ENCODE measurements at regions not wholly inside any gene's neighbourhood (a gene's known extent, or its start where the extent isn't known, plus 50 kb on each side); places are given as distances from the start of the nearest gene placed in this dataset.
A peak's percentile ranks its signal among the peaks of the same experiment; 100 is the strongest.

DNA sequence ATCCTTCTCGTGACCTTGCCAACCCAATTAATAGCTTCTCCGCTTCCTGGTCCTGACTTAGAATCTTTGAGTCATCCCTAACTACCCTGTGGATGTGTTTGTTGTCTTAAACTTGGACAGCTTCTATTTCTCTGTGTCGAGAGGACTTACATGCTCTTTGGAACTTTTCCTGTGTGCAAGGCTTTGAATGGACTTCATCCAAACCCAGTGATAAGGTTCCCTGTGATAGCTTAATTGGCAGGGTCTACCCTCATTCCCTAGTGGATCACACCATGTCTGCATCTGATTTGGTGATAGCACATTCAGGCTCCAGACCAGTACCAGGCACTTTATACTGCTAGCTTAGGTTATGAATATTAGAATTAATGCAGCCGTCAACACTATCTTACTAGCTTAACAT lies 378.2 kb upstream of the KAZN start:
- intact Hi-C loops (cut with DNase I), result no loop called here
- ATAC-seq (peak in 3 of 8 donors; percentile 38 to 77 (median 41)), DNase-seq (no peak)
- no peak overlapping the region for H3K4me3 ChIP-seq
- peak overlapping the region in 1 of 10 donors; percentile 10 for H3K27ac ChIP-seq
- TF ChIP-seq, protein P1, sequence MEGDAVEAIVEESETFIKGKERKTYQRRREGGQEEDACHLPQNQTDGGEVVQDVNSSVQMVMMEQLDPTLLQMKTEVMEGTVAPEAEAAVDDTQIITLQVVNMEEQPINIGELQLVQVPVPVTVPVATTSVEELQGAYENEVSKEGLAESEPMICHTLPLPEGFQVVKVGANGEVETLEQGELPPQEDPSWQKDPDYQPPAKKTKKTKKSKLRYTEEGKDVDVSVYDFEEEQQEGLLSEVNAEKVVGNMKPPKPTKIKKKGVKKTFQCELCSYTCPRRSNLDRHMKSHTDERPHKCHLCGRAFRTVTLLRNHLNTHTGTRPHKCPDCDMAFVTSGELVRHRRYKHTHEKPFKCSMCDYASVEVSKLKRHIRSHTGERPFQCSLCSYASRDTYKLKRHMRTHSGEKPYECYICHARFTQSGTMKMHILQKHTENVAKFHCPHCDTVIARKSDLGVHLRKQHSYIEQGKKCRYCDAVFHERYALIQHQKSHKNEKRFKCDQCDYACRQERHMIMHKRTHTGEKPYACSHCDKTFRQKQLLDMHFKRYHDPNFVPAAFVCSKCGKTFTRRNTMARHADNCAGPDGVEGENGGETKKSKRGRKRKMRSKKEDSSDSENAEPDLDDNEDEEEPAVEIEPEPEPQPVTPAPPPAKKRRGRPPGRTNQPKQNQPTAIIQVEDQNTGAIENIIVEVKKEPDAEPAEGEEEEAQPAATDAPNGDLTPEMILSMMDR (IDR thresholded peaks at IDR 0.05), result no peak
- no peaks in the 10 kb centered on the region for H3K36me3 ChIP-seq
- peaks cover 0 to 39% (median 15%) of the 10 kb centered on the region in 11 donors for H3K9me3 ChIP-seq
- H3K4me1 ChIP-seq, result peaks cover 0 to 5% (median 0%) of the 10 kb centered on the region in 9 donors
- 51 to 56% methylated on average over 4 of the region's 4 CpGs for WGBS, 2 donors
- H3K27me3 ChIP-seq, result peaks cover 0 to 12% (median 0%) of the 10 kb centered on the region in 7 donors

DNA sequence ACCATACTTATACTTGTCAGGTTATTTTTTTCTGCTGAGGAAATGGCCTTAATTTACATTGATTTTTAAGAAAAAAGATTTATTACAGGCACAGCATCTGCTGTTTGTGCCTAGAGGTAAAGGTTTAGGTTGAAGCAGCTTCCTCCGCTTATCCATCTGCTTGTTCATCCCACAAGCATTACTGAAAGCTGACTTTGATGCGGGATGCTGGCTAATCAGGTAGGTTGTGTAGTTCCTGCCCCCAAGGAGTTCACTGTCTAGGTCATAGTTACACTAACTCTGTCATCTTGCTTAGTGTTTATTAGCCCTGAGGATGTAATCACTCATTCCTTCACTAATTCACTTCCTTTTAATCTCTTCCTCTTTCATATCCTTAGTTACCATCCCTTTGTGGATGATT lies 377.7 kb upstream of the KAZN start:
- ATAC-seq (no peak), DNase-seq (no peak)
- TF ChIP-seq, protein P1 (IDR thresholded peaks at IDR 0.05), result no peak
- Histone ChIP-seq H3K4me3 (no peak overlapping the region), H3K4me1 (peaks cover 0 to 5% (median 0%) of the 10 kb centered on the region in 9 donors), H3K9me3 (peaks cover 0 to 42% (median 15%) of the 10 kb centered on the region in 11 donors), H3K27me3 (peaks cover 0 to 12% (median 0%) of the 10 kb centered on the region in 7 donors), H3K36me3 (no peaks in the 10 kb centered on the region), H3K27ac (peak overlapping the region in 1 of 10 donors; percentile 10)
- intact Hi-C loops (cut with DNase I), result no loop called here
- 75 to 83% methylated on average over 2 of the region's 2 CpGs for WGBS, 2 donors

DNA sequence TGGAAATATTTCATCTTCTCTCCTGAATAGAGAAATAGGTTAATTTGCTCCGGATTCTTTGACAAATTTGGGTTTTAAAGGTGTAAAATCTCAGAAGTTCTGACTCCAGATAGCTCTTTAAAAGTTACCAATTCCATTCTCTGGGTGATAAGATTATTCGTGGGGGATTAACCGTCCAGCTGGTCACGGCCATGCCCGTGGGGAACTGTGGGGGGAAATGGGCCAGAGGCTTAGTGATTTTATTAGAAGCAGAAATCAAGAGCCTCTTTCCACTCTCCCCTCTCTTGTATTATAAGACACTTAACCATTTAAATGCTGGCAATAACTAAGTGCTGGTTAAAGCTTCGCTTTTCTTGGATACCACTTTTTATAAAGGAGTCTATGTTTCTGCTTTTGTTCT lies 376.4 kb upstream of the KAZN start:
- no peak overlapping the region for H3K4me3 ChIP-seq
- no peaks in the 10 kb centered on the region for H3K36me3 ChIP-seq
- peaks cover 0 to 32% (median 12%) of the 10 kb centered on the region in 11 donors for H3K9me3 ChIP-seq
- H3K27me3 ChIP-seq, result peaks cover 0 to 12% (median 0%) of the 10 kb centered on the region in 7 donors
- intact Hi-C loops (cut with DNase I), result no loop called here
- DNase-seq (no peak), ATAC-seq (no peak)
- TF ChIP-seq, protein P1 (IDR thresholded peaks at IDR 0.05), result no peak
- H3K4me1 ChIP-seq, result peaks cover 0 to 5% (median 0%) of the 10 kb centered on the region in 9 donors
- WGBS, 2 donors, result 51 to 57% methylated on average over 6 of the region's 6 CpGs
- H3K27ac ChIP-seq, result no peak overlapping the region

DNA sequence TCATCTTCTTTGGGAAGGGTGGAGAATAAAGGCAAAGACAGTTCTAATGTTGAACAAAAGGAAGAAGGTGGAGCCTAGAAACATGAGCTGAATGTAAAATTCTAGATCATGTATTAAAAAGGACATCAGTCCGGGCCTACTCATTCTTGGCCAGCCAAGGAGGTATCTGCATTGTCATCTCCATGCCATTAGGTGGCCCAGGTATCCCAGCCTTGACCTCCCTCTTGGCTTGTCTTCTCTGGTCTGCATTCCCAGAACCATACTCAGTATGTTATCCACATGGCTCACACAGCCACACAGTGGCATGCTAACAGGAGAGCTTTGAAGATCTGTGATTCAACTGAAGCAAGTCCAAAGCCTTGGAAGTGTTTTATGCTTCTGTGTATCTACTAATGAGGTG lies 369.8 kb upstream of the KAZN start:
- 51 to 78% methylated on average over 1 of the region's 1 CpG for WGBS, 2 donors
- H3K9me3 ChIP-seq, result peaks cover 0 to 17% (median 0%) of the 10 kb centered on the region in 11 donors
- H3K27ac ChIP-seq, result no peak overlapping the region
- TF ChIP-seq, protein P1 (IDR thresholded peaks at IDR 0.05), result no peak
- no peaks in the 10 kb centered on the region for H3K4me1 ChIP-seq
- peaks cover 0 to 15% (median 4%) of the 10 kb centered on the region in 7 donors for H3K27me3 ChIP-seq
- DNase-seq, result no peak
- intact Hi-C loops (cut with DNase I), result no loop called here
- no peak for ATAC-seq
- H3K4me3 ChIP-seq, result no peak overlapping the region
- no peaks in the 10 kb centered on the region for H3K36me3 ChIP-seq

Data from heart right ventricle (tissue), 16 donors.